Activated naive CD4-positive, alpha-beta T cell treated with anti-CD3 and anti-CD28 coated beads, Interleukin-2, amount 50 U/mL, for 16 hours (primary cell): ENCODE measurements at regions not wholly inside any gene's neighbourhood (a gene's known extent, or its start where the extent isn't known, plus 50 kb on each side); places are given as distances from the start of the nearest gene placed in this dataset.
A peak's percentile ranks its signal among the peaks of the same experiment; 100 is the strongest.

Experiments
- DNase-seq: peaks from one replicate; pipeline ENCODE4 v3.0.0-alpha.2; 2020

DNA sequence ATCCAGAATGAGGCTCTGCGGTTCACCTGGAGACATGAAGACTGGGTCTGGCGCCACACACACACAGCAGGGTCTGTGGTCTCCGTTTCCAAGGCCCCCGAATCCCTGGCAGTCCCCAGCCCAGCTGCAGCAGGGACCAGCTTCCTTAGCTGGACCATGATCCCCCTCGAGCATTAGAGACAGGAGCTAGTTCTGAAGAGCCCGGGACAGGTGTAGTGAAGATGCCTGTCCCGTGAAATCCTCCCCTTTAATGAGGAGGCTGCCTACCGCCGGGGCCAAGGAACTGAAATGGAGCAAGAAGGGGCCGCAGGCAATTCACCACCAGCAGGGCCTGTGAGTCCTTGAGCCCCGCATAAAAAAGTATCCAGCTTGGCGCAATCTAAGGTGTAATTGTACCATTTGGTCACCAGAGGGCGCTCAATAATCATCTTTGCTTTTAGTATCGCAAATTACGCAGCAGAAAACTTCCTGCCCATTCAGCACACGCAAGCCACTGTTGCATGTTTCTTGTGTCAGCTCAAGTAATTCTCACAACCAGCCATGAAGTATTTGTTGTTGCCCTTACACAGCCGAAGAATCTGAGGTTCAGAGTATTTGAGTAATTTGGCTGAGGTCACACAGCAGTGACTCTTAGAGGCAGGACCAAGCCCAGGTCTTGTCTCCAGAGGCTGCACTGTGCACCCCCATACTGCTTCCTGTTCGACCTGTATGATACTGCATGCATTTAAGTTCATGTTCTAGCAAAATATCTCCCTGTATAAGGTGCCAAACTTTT lies 54.3 kb upstream of the PPP2R5C start:
- peak; percentile 46 for DNase-seq

DNA sequence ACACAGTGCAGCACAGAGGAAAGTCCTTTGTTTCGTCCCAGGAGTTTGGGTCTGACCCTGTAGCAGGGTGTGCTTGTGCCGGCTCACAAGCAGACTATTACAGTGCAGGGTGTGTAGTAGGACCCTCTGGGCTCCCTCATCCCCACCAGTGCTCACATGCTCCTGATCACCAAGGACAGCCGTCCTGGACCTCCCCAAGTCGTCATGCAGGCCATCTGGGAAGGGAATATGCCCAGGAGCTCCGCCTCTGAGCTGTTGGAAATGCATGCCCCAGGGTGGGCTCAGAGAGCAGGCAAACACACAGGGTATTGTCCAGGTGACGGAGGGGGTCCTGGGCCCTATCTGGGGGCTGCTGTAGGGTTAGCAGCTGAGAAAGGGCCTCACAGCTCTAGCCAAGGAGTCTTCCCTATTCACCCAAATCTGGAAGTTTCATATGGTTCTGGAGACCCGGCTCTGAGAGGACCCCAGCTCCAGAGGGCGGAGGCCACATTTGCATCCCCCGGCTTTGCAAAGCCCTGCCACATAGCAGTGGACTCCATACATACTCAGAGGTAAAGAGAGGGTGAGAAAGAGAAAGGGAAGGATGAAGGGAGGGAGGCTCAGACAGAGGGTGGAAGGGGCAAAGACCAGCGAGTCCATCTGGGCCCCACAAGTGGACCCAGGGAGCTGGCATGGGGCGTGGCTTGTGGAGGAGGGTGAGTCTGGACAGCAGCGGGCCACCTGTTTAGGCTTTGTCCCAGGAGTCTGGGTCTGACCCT lies 53.5 kb upstream of the PPP2R5C start:
- DNase-seq: no peak

DNA sequence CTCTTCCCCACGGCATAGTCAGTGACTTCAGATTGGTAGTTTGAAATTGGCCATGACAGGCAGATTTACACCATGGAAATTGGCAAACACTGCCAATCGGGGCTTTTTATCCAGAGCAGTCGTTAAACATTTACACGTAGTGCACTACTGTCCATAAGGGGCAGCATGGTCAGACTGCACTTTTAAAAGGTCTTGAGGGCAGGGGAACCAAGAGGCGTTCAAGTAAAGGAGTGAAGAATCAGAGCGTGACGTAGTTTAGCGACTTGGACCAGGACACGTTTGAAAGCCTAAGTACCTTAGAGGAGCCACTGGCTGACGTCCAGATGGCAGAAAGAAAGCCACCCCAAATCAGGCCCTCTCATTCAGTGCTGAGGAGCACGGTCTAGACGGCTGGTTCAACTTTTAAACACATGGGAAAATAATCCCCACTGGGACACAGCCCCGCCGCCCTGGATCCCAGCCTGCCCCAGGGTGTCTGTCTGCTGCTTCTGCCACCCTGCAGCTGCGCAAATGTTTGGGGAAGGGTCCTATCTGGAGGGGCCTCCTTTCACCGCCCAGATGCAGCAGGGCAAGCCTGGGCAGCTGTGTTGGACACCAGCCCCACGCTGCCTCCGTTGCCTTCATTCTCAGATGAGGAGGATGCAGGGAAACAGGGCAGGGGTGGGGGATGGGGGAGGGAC lies 52.5 kb upstream of the PPP2R5C start:
- no peak for DNase-seq

DNA sequence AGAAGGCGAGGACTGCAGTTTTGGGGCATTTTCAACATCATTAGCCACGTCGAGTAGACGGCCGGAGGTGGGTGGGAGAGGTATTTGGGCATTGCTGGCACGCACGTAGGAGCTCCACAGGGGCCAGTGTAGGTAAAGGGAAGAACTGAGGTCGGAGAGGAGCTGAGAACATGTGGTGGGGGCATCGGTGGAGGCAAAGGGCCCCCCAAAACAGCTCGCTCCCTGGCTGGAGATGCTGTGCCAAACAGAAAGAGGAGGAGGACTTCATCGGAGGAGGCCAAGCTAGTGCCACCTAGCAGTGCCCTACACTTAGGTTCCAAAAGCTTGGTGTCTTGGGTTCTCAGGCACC lies 52.0 kb upstream of the PPP2R5C start:
- DNase-seq: no peak

DNA sequence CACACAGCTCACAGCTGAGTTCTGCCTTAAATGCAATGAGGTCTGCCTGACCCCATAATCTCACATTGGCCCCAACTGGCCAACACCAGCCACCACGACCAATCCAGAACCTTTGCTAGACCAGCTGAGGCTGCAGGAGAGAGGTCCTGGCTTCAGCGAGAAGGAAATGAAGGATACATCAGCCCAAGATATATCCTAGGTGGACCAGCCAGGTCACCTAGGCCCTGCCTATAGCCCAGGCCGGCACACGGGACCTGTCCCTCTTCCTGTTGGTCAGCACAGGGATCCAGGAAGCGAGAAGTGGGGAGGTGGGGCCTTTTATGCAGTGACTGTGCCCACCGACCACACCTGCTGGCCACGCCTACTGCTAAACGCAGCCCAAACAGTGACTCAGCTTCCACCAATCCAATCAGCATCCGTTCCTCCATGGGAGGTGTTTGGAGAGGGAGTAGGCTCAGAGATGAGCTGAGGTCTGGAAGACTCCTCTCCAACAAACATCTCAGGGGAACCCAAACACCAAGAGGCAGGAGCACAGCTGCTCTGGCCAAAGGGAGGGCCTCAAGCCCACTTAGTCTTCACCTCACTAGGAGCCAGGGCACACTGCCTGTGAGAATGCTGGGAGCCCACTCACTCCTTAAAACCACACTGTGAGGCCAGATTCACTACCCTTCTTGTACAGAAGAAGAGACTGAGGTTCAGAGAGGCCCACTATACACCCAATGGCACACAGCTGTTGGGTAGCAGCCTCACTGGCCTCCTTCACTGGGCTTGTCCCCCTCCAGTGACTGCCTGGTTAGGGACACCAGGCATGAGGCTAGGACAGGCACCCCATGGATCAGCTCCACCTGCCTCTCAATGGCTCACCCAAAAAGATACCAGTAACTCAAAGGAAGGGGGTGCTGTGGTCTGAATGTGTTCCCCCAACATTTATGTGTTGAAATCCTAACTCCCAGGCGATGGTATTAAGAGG lies 51.3 kb upstream of the PPP2R5C start:
- no peak for DNase-seq

DNA sequence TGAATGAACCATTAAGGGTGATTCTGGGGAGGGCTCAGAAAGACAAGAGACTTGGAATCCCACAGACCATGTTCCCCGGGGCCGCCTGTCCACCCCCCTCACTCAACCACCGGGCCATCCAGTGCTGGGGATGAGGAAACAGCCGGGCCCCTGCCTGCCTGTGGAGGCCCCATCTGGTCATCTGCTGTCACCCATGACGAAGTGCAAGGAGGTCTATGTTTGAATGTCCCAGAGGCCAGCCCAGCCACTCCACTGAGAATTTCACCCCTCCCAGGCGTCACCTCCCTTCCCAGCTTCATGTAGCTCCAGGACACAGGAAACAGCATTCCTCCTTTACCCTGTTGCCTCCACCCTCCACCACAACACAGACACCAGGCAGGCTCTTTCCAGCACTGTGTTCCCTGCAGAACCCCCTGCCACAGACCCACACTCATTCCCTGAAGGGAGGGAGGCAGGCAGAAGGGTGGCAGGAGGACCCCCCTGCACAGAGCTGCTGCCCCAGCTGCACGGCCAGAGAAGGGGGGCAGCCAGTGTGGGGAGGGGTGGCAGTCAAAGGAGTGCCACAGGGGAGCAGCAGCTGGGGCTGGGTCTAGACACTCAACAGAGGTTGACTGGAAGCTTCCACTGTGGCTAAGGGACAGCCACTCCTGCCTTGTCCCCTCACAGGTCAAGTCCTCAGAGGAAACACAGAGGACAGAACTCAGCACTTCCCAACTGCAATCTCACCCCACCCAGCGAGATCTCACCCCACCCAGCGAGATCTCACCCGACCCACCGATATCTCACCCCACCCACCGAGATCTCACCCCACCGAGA lies 50.3 kb upstream of the PPP2R5C start:
- DNase-seq: no peak
